ENCODE measurements at regions not wholly inside any gene's neighbourhood (a gene's known extent, or its start where the extent isn't known, plus 50 kb on each side); places are given as distances from the start of the nearest gene placed in this dataset.

- no peak for TF ChIP-seq CTCF (IDR thresholded peaks at IDR 0.05)
- TF ChIP-seq POLR2A (IDR thresholded peaks at IDR 0.05) = no peak
Observed at GRCh38 chr10:125257521-125258108, 97.3 kb upstream of the CTBP2 start.
